BLaER1 (cell line): ENCODE measurements at regions not wholly inside any gene's neighbourhood (a gene's known extent, or its start where the extent isn't known, plus 50 kb on each side); places are given as distances from the start of the nearest gene placed in this dataset.
A peak's percentile ranks its signal among the peaks of the same experiment; 100 is the strongest.

ENCODE experiments used
- H3K27ac ChIP-seq: shearing (Covaris generic); formaldehyde crosslinking; 2 replicates; pipeline ENCODE4 v1.8.1; 2022
- H3K27me3 ChIP-seq: shearing (Covaris generic); formaldehyde crosslinking; 2 replicates; pipeline ENCODE4 v1.8.1; 2022
- H3K36me3 ChIP-seq: shearing (Covaris generic); formaldehyde crosslinking; 2 replicates; pipeline ENCODE4 v1.8.1; 2022
- H3K4me1 ChIP-seq: shearing (Covaris generic); formaldehyde crosslinking; 2 replicates; pipeline ENCODE4 v1.8.1; 2022
- H3K4me2 ChIP-seq: shearing (Covaris generic); formaldehyde crosslinking; 2 replicates; pipeline ENCODE4 v1.8.1; 2022
- H3K4me3 ChIP-seq: shearing (Covaris generic); formaldehyde crosslinking; 2 replicates; pipeline ENCODE4 v1.8.1; 2022
- H3K9ac ChIP-seq: shearing (Covaris generic); formaldehyde crosslinking; 2 replicates; pipeline ENCODE4 v1.8.1; 2022
- H3K9me3 ChIP-seq: shearing (Covaris generic); formaldehyde crosslinking; 2 replicates; pipeline ENCODE4 v1.8.1; 2022
- H4K20me1 ChIP-seq: shearing (Covaris generic); formaldehyde crosslinking; 2 replicates; pipeline ENCODE4 v1.8.1; 2022
- Cebpa-rat ChIP-seq: shearing (Covaris generic); IDR thresholded peaks from 2 replicates; pipeline ENCODE4 v1.8.1; 2022

DNA sequence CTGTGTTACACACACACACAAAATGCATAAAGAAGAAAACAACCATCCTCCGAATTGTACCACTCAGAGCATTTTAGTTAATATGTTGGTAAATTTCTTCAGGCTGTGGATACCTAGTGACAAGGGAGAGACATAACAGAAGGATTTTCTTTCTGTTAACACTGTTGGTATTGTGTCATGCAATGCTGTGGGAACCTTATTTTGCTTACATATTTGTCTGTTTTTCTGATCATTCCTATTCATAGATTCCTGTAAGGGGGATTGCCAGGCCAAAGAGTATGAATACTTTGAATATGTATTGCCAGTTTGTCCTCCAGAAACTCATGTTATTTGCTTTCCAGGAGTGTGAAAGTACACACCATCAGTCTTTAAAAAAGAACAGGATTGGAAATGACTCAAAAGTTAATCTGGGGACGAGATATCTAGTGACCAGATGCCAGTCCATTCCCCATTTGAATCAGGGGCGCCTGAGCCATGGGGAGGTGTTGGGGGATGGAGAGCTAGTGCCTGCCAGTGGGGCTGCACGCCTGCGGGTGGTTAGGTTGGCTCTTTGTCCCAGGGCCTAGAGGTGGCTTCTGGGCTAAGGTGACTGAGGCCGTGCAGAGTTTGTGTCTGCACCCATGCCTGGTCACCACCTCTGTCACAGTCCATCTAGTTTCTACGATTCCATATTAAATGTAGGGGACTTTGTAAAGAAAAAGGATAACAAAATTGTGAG lies 142.0 kb downstream of the PTPN20 start:
- Histone ChIP-seq H3K4me2 (no peak overlapping the region), H3K4me1 (peaks cover 14% of the 10 kb centered on the region), H3K36me3 (no peaks in the 10 kb centered on the region), H3K27me3 (no peaks in the 10 kb centered on the region), H3K9ac (no peak overlapping the region), H3K27ac (no peak overlapping the region), H3K4me3 (no peak overlapping the region), H3K9me3 (no peaks in the 10 kb centered on the region), H4K20me1 (no peaks in the 10 kb centered on the region)
- no peak for TF ChIP-seq Cebpa-rat

GRCh38 chr10:47054974-47055373 lies 143.7 kb downstream of the PTPN20 start:
- H3K4me1 ChIP-seq: peaks cover 14% of the 10 kb centered on the region
- no peaks in the 10 kb centered on the region for H3K36me3 ChIP-seq
- no peaks in the 10 kb centered on the region for H4K20me1 ChIP-seq
- no peak overlapping the region for H3K27ac ChIP-seq
- H3K4me3 ChIP-seq: no peak overlapping the region
- H3K4me2 ChIP-seq: no peak overlapping the region
- H3K27me3 ChIP-seq: no peaks in the 10 kb centered on the region
- H3K9me3 ChIP-seq: no peaks in the 10 kb centered on the region
- no peak overlapping the region for H3K9ac ChIP-seq
- TF ChIP-seq Cebpa-rat: no peak

DNA sequence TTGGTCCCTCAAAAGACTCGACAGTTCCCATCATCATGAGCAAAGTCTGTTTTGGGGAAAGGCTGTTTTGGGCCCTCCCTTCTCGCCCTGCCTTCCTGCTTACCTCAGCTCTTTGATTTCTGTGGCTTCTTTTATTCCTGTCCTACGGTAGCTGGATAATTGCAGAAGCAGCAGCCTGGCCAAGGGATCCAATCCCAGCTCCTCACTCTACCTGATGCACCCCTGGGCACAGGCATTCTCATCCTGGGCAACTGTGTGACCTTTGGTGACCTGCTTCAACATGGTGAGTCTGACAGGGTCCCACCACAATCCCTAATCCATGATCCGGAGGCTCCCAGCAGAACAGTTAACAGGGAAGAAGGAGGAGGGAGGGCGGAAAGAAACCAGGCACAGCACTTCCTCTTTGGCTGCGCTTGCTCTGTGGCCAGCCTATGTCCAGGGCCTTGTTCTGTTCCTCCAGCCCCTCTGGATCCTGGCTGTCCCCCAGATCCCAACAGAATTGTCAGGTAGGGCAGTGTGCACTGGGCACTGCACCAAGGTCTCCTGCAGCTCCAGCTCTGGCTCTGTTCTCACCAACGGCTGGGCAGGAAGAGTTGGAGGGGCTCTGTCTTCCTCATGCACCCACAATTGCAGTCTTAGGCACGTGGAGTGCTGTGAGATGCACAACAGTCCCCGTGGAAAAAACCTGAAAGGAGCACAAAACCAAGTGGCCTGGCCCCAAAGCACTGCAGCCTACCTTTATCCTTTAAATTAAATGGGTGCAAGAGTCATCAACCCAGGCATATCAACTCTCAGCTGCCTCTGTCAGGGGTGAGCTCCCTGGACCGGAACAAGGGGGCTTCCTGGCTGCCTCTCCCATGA lies 144.4 kb downstream of the PTPN20 start:
- Histone ChIP-seq H3K4me1 (peaks cover 14% of the 10 kb centered on the region), H3K27me3 (no peaks in the 10 kb centered on the region), H3K4me3 (no peak overlapping the region), H3K9ac (no peak overlapping the region), H4K20me1 (no peaks in the 10 kb centered on the region), H3K4me2 (peak overlapping the region; percentile 58), H3K9me3 (no peaks in the 10 kb centered on the region), H3K27ac (no peak overlapping the region), H3K36me3 (no peaks in the 10 kb centered on the region)
- no peak for TF ChIP-seq Cebpa-rat

- TF ChIP-seq Cebpa-rat: no peak
- H4K20me1 ChIP-seq: no peaks in the 10 kb centered on the region
- no peaks in the 10 kb centered on the region for H3K36me3 ChIP-seq
- H3K27me3 ChIP-seq: no peaks in the 10 kb centered on the region
- H3K9ac ChIP-seq: no peak overlapping the region
- no peaks in the 10 kb centered on the region for H3K9me3 ChIP-seq
- H3K4me3 ChIP-seq: no peak overlapping the region
- peaks cover 14% of the 10 kb centered on the region for H3K4me1 ChIP-seq
- H3K27ac ChIP-seq: no peak overlapping the region
- H3K4me2 ChIP-seq: peak overlapping the region; percentile 58
Observed at GRCh38 chr10:47056247-47056510, 145.0 kb downstream of the PTPN20 start.

- no peak overlapping the region for H3K4me3 ChIP-seq
- H3K4me2 ChIP-seq: no peak overlapping the region
- peaks cover 14% of the 10 kb centered on the region for H3K4me1 ChIP-seq
- H3K9ac ChIP-seq: no peak overlapping the region
- H3K36me3 ChIP-seq: no peaks in the 10 kb centered on the region
- H3K27ac ChIP-seq: no peak overlapping the region
- H3K9me3 ChIP-seq: no peaks in the 10 kb centered on the region
- TF ChIP-seq Cebpa-rat: no peak
- no peaks in the 10 kb centered on the region for H3K27me3 ChIP-seq
- H4K20me1 ChIP-seq: no peaks in the 10 kb centered on the region
Observed at GRCh38 chr10:47057471-47057870, 146.2 kb downstream of the PTPN20 start.

DNA sequence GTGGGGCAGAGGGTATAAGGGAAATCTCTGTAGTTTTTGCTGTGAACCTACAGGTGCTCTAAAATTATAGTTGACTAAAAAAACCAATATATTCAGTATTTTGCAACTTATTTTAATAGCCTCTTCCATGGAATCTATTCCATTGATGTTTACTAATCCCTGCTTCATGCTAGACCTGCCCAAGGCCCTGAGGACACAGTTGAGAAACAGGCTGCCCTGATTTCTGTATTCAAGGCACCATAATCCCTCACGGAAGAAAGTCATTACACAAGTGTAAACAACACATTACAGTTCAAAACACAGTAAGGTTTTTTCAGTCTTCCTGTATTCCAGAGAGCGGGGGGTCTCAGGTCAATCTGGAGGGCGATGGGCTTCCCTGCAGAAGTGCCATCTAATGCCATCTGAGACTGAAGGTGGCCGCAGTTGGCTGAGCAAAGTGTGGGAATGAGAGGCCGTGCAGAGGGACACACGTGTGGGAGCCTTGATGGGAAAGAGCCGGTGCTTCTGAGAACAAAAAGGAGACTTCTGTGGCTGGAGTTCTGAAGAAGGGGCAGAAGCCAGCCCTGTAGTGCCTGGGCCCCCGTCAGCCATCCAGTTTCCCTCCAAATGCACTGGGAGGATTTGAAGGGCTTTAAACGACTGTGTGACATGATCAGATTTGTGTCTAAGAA lies 146.9 kb downstream of the PTPN20 start:
- no peak overlapping the region for H3K27ac ChIP-seq

GRCh38 chr10:47058961-47059391 lies 147.7 kb downstream of the PTPN20 start:
- no peaks in the 10 kb centered on the region for H4K20me1 ChIP-seq
- no peaks in the 10 kb centered on the region for H3K9me3 ChIP-seq
- TF ChIP-seq Cebpa-rat: no peak
- no peak overlapping the region for H3K4me3 ChIP-seq
- H3K4me1 ChIP-seq: peaks cover 14% of the 10 kb centered on the region
- no peak overlapping the region for H3K9ac ChIP-seq
- no peaks in the 10 kb centered on the region for H3K27me3 ChIP-seq
- no peak overlapping the region for H3K27ac ChIP-seq
- no peak overlapping the region for H3K4me2 ChIP-seq
- H3K36me3 ChIP-seq: no peaks in the 10 kb centered on the region

More for the DNA sequence above, 146.9 kb downstream of the PTPN20 start:
- Histone ChIP-seq H3K36me3 (no peaks in the 10 kb centered on the region), H3K9me3 (no peaks in the 10 kb centered on the region), H3K27me3 (no peaks in the 10 kb centered on the region), H3K9ac (no peak overlapping the region), H3K4me3 (no peak overlapping the region), H3K4me2 (no peak overlapping the region), H3K4me1 (peaks cover 14% of the 10 kb centered on the region), H4K20me1 (no peaks in the 10 kb centered on the region)
- no peak for TF ChIP-seq Cebpa-rat

DNA sequence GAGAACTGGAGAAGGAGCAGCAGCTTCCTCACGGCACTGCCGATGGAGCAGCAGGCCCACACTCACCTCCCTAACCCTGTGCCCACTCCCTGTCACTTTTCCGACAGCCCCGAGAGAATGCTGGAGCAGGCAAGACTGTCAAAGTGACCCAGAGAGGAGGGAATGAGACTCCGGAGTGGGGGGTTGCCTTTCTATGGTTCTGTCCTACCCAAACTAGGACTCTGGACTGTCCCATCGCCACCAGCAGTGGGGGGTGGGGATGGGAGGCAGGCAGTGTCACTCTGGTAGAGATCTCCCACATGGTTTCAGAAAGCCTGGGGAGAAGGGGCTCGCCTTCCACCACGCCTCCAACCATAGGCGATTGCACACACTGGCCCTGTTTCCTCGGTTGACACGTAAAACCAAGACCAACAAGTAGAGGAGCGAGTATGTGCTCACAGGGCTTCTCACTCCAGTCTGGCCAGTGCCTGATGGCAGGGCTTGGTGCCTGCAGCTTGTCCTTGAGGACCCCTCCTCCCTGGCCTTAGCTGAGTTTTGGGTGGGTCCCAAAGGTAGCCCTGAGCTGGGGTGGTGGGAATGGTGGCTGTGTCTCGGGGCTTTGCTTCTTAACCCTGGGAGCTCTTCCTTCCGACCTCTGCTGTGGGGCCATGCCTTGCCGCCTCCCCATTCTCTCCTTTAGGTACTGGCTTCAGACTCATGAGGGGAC lies 148.5 kb downstream of the PTPN20 start:
- TF ChIP-seq Cebpa-rat: no peak
- no peaks in the 10 kb centered on the region for H3K27me3 ChIP-seq
- H4K20me1 ChIP-seq: no peaks in the 10 kb centered on the region
- no peaks in the 10 kb centered on the region for H3K9me3 ChIP-seq
- peaks cover 14% of the 10 kb centered on the region for H3K4me1 ChIP-seq
- no peak overlapping the region for H3K4me2 ChIP-seq
- H3K4me3 ChIP-seq: no peak overlapping the region
- no peaks in the 10 kb centered on the region for H3K36me3 ChIP-seq
- H3K27ac ChIP-seq: no peak overlapping the region
- H3K9ac ChIP-seq: no peak overlapping the region

DNA sequence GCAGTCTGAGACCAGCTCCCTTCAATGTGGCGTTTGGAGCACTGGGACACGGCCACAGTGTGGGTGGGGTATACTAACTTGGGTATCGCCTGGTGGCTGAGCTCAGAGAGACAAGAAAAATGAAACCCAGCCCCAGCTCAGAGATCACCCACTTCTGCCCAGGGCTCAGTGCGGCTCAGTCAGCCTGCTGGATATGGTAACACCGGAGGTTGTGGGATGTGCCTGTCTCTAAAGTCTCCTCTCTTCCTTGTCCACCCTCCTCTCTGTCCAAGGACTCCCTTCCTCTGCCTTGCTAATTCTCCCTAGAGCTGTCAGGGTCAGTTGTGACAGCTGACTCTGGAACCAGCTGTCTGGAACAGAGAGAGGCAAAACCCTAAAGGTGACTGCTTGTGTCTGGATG lies 149.1 kb downstream of the PTPN20 start:
- no peak for TF ChIP-seq Cebpa-rat
- Histone ChIP-seq H3K4me3 (no peak overlapping the region), H3K9ac (no peak overlapping the region)

More for the DNA sequence above, 149.1 kb downstream of the PTPN20 start:
- no peak overlapping the region for H3K4me2 ChIP-seq
- H3K36me3 ChIP-seq: no peaks in the 10 kb centered on the region
- no peaks in the 10 kb centered on the region for H3K27me3 ChIP-seq
- H3K4me1 ChIP-seq: peaks cover 12% of the 10 kb centered on the region
- no peak overlapping the region for H3K27ac ChIP-seq
- H4K20me1 ChIP-seq: no peaks in the 10 kb centered on the region
- no peaks in the 10 kb centered on the region for H3K9me3 ChIP-seq
